ENCODE measurements at regions not wholly inside any gene's neighbourhood (a gene's known extent, or its start where the extent isn't known, plus 50 kb on each side); places are given as distances from the start of the nearest gene placed in this dataset.
A peak's percentile ranks its signal among the peaks of the same experiment; 100 is the strongest.

- no peak for DNase-seq (ENCODE audit: low spot score)
Observed at GRCh38 chr20:11247046-11248010, 573.5 kb upstream of the JAG1 start.

GRCh38 chr20:11248011-11248409 lies 574.2 kb upstream of the JAG1 start:
- DNase-seq (ENCODE audit: low spot score), result no peak

DNA sequence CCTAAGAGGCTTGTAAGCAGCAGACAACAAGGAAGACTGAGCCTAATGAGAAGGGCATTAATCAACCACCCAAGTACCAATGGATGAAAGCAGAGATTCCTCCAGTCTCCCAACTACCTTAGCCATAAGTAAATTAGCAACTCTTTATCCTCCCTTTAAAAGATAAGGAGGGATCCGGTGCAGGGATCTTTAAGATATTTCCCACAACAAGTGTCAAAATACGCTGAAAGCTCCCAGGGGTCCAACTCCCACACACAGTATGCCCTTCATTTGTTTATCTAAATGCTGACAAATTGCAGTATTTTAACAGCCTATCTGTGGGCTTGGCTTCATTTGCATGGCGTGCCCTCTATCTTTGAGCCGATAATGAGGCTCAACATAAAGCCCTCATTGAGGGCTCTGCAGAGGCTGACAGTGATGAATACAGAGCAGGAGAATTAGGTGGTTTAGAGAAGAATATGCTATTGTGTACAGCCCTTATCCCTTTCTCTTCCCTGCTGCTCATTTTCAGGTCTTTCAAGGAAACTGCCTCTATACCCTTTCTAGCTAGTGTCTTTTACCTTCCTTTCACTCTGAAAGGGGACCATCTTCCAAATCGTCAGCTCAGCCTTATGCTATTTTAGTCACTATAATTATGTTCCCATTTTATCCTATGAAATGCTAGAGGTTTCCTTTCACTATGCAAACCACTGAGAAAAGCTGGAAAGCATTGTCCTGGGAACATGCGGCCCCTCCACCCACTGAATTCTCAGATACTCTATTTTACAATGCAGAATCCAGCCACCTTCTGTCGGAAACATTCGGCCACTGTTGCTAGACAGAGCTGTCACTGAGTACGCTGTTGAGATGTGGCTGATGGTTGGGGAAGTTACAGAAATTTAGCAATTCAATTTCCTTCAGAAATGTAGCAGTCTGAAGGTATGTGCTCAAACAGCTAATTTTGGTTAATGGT lies 575.2 kb upstream of the JAG1 start:
- no peak for DNase-seq (ENCODE audit: low spot score)

GRCh38 chr20:11249683-11250082 lies 575.9 kb upstream of the JAG1 start:
- no peak for DNase-seq (ENCODE audit: low spot score)

DNA sequence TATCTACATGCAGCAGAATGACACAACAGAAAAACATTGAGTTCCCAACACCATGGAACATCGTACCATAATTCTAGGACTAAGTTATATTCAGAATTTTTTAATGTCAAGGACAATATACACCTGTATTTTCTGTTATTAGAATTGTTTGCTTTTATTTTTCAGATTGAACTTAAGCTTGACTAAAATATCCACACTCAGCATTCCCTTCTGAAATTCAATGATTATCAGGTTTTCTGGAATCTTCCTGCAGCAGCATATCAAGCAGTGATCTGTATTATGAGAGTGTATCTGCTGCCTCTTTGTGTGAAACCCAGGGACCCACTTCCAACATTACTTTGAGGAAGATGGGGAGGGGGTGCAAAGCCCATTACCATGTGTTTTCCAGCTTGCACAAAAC lies 578.6 kb upstream of the JAG1 start:
- DNase-seq (ENCODE audit: low spot score), result no peak

GRCh38 chr20:11255455-11255854 lies 581.7 kb upstream of the JAG1 start:
- DNase-seq (ENCODE audit: low spot score), result no peak

GRCh38 chr20:11255860-11256259 lies 582.1 kb upstream of the JAG1 start:
- no peak for DNase-seq (ENCODE audit: low spot score)

- no peak for DNase-seq (ENCODE audit: low spot score)
Observed at GRCh38 chr20:11260611-11261010, 586.8 kb upstream of the JAG1 start.

- no peak for DNase-seq (ENCODE audit: low spot score)
Observed at GRCh38 chr20:11261533-11262000, 587.8 kb upstream of the JAG1 start.

DNA sequence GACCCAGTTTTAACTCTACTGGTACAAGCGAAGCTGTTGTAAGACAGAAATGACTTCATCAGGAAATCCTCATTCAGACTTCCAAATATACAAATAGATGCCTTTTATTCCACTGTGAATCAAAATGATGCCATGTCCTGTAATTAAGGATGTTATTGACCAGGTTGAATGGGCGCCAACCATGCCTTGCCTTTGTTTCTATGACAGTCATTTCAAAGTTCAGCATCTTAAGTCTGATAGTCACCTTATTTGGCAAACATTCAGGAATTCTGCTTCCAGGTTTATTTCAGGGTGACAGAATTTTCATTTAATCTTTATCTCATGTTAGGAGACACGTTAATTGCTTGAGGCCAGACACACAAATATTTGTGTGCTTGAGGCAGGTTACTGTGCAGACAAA lies 592.8 kb upstream of the JAG1 start:
- DNase-seq (ENCODE audit: low spot score), result no peak

- peak; percentile 44 for DNase-seq (ENCODE audit: low spot score)
Observed at GRCh38 chr20:11267131-11267761, 593.4 kb upstream of the JAG1 start.

GRCh38 chr20:11267762-11268335 lies 594.0 kb upstream of the JAG1 start:
- no peak for DNase-seq (ENCODE audit: low spot score)

- DNase-seq (ENCODE audit: low spot score), result no peak
Observed at GRCh38 chr20:11270566-11270965, 596.8 kb upstream of the JAG1 start.

DNA sequence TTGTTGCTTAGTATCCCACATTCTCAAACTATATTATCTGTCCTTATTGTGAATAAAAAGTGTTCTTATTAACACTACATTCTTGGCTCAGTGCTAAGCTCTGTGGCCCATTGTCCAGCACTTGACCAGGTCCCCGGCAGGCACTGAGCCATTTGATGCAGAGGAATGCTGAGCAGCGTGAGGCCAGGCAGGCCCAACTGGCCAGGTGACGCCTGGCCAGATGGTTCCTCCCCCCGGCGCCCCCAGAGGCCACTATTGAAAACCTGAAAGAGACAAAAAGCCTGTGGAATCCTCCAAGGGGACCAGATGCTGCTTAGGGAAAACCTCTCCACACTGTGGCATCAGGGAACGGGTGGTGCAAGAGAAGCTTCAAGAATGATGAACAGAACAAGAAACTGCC lies 597.5 kb upstream of the JAG1 start:
- DNase-seq (ENCODE audit: low spot score), result no peak

GRCh38 chr20:11271920-11272594 lies 598.3 kb upstream of the JAG1 start:
- DNase-seq (ENCODE audit: low spot score), result no peak

DNA sequence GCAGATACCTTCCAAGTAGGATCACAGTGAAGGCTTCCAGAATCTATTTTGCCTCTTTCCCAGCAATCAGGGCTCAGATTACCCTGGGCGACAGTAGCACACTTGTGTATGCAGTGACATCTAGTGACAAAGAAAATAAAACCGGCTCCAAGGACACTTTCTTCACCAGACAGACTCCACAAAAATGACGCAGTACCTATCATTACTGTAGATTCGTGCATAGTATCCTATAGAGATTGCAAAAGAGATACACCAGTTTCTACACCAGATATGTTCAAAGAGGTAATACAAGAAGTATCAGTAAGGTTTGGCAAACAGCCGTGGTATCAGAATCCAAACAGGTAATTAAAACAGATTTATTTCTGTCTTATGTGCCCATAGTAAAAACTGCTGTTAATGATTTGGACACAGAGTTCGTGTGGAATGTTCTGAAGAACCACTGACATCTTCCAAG lies 600.4 kb upstream of the JAG1 start:
- DNase-seq (ENCODE audit: low spot score), result peak; percentile 50

GRCh38 chr20:11275740-11276139 lies 601.9 kb upstream of the JAG1 start:
- DNase-seq (ENCODE audit: low spot score), result no peak

GRCh38 chr20:11277170-11277569 lies 603.4 kb upstream of the JAG1 start:
- DNase-seq (ENCODE audit: low spot score), result no peak

GRCh38 chr20:11277858-11278257 lies 604.1 kb upstream of the JAG1 start:
- no peak for DNase-seq (ENCODE audit: low spot score)

GRCh38 chr20:11278461-11278860 lies 604.7 kb upstream of the JAG1 start:
- DNase-seq (ENCODE audit: low spot score), result no peak

- no peak for DNase-seq (ENCODE audit: low spot score)
Observed at GRCh38 chr20:11281240-11281639, 607.4 kb upstream of the JAG1 start.
